OCI-LY1 (cell line): ENCODE measurements at regions not wholly inside any gene's neighbourhood (a gene's known extent, or its start where the extent isn't known, plus 50 kb on each side); places are given as distances from the start of the nearest gene placed in this dataset.

Experiments used
- EZH2 ChIP-seq: fragments of 200-600 bp; sonication (generic), shearing (Covaris generic); IDR thresholded peaks from 2 replicates; pipeline ENCODE4 v1.8.0; 2017; ENCODE audit warnings: borderline replicate concordance, mixed run types, mild to moderate bottlenecking, antibody characterized with exemption, low read length, moderate library complexity, mixed read lengths
- TF ChIP-seq, protein P1 (sequence below): fragments of 200-600 bp; sonication (generic), shearing (Covaris generic); IDR thresholded peaks from 2 replicates; pipeline ENCODE4 v1.5.1; 2017; ENCODE audit warnings: mild to moderate bottlenecking, antibody characterized with exemption, low read length, moderate library complexity, mixed read lengths

- TF ChIP-seq EZH2: no peak
- TF ChIP-seq, protein P1, sequence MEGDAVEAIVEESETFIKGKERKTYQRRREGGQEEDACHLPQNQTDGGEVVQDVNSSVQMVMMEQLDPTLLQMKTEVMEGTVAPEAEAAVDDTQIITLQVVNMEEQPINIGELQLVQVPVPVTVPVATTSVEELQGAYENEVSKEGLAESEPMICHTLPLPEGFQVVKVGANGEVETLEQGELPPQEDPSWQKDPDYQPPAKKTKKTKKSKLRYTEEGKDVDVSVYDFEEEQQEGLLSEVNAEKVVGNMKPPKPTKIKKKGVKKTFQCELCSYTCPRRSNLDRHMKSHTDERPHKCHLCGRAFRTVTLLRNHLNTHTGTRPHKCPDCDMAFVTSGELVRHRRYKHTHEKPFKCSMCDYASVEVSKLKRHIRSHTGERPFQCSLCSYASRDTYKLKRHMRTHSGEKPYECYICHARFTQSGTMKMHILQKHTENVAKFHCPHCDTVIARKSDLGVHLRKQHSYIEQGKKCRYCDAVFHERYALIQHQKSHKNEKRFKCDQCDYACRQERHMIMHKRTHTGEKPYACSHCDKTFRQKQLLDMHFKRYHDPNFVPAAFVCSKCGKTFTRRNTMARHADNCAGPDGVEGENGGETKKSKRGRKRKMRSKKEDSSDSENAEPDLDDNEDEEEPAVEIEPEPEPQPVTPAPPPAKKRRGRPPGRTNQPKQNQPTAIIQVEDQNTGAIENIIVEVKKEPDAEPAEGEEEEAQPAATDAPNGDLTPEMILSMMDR: no peak
Measured at GRCh38 chr5:3912790-3913189, 317.2 kb downstream of the IRX1 start.
